ENCODE measurements at regions not wholly inside any gene's neighbourhood (a gene's known extent, or its start where the extent isn't known, plus 50 kb on each side); places are given as distances from the start of the nearest gene placed in this dataset.

- Mint-ChIP-seq H3K27ac (no peak overlapping the region), H3K27me3 (ENCODE audit: insufficient read depth) (no peaks in the 10 kb centered on the region), H3K36me3 (ENCODE audit: low read depth) (no peaks in the 10 kb centered on the region), H3K4me3 (no peak overlapping the region), H3K4me1 (ENCODE audit: low read depth) (no peaks in the 10 kb centered on the region), H3K9me3 (no peaks in the 10 kb centered on the region)
- DNase-seq (ENCODE audit: low spot score): no peak
- intact Hi-C loops (cut with micrococcal nuclease): no loop called here
Observed at GRCh38 chr1:81437213-81437612, 363.5 kb upstream of the ADGRL2 start.

GRCh38 chr1:81435175-81435574 is 365.6 kb upstream of the ADGRL2 start:
- intact Hi-C loops (cut with micrococcal nuclease): no loop called here
- no peak for DNase-seq (ENCODE audit: low spot score)

GRCh38 chr1:81433676-81434075 is 367.1 kb upstream of the ADGRL2 start:
- H3K27ac Mint-ChIP-seq: no peak overlapping the region
- H3K9me3 Mint-ChIP-seq: no peaks in the 10 kb centered on the region
- intact Hi-C loops (cut with micrococcal nuclease): no loop called here
- no peaks in the 10 kb centered on the region for H3K36me3 Mint-ChIP-seq (ENCODE audit: low read depth)
- no peaks in the 10 kb centered on the region for H3K27me3 Mint-ChIP-seq (ENCODE audit: insufficient read depth)
- H3K4me1 Mint-ChIP-seq (ENCODE audit: low read depth): no peaks in the 10 kb centered on the region
- DNase-seq (ENCODE audit: low spot score): no peak
- no peak overlapping the region for H3K4me3 Mint-ChIP-seq

More at GRCh38 chr1:81435175-81435574, 365.6 kb upstream of the ADGRL2 start:
- Mint-ChIP-seq H3K9me3 (no peaks in the 10 kb centered on the region), H3K27me3 (ENCODE audit: insufficient read depth) (no peaks in the 10 kb centered on the region), H3K4me1 (ENCODE audit: low read depth) (no peaks in the 10 kb centered on the region), H3K36me3 (ENCODE audit: low read depth) (no peaks in the 10 kb centered on the region), H3K4me3 (no peak overlapping the region), H3K27ac (no peak overlapping the region)

- Mint-ChIP-seq H3K27me3 (ENCODE audit: insufficient read depth) (no peaks in the 10 kb centered on the region), H3K27ac (no peak overlapping the region), H3K4me1 (ENCODE audit: low read depth) (no peaks in the 10 kb centered on the region), H3K4me3 (no peak overlapping the region), H3K36me3 (ENCODE audit: low read depth) (no peaks in the 10 kb centered on the region), H3K9me3 (no peaks in the 10 kb centered on the region)
- no peak for DNase-seq (ENCODE audit: low spot score)
- intact Hi-C loops (cut with micrococcal nuclease): no loop called here
Observed at GRCh38 chr1:81432654-81433109, 368.1 kb upstream of the ADGRL2 start.

GRCh38 chr1:81432059-81432458 is 368.7 kb upstream of the ADGRL2 start:
- Mint-ChIP-seq H3K27me3 (ENCODE audit: insufficient read depth) (no peaks in the 10 kb centered on the region), H3K27ac (no peak overlapping the region), H3K9me3 (no peaks in the 10 kb centered on the region), H3K4me1 (ENCODE audit: low read depth) (no peaks in the 10 kb centered on the region), H3K36me3 (ENCODE audit: low read depth) (no peaks in the 10 kb centered on the region), H3K4me3 (no peak overlapping the region)
- intact Hi-C loops (cut with micrococcal nuclease): no loop called here
- DNase-seq (ENCODE audit: low spot score): no peak

GRCh38 chr1:81431624-81432000 is 369.1 kb upstream of the ADGRL2 start:
- Mint-ChIP-seq H3K27ac (no peak overlapping the region), H3K27me3 (ENCODE audit: insufficient read depth) (no peaks in the 10 kb centered on the region), H3K36me3 (ENCODE audit: low read depth) (no peaks in the 10 kb centered on the region), H3K9me3 (no peaks in the 10 kb centered on the region), H3K4me3 (no peak overlapping the region), H3K4me1 (ENCODE audit: low read depth) (no peaks in the 10 kb centered on the region)
- no peak for DNase-seq (ENCODE audit: low spot score)
- intact Hi-C loops (cut with micrococcal nuclease): no loop called here

GRCh38 chr1:81430955-81431623 is 369.6 kb upstream of the ADGRL2 start:
- DNase-seq (ENCODE audit: low spot score): no peak
- H3K4me3 Mint-ChIP-seq: no peak overlapping the region
- H3K36me3 Mint-ChIP-seq (ENCODE audit: low read depth): no peaks in the 10 kb centered on the region
- intact Hi-C loops (cut with micrococcal nuclease): no loop called here
- H3K27ac Mint-ChIP-seq: no peak overlapping the region
- no peaks in the 10 kb centered on the region for H3K9me3 Mint-ChIP-seq
- H3K27me3 Mint-ChIP-seq (ENCODE audit: insufficient read depth): no peaks in the 10 kb centered on the region
- H3K4me1 Mint-ChIP-seq (ENCODE audit: low read depth): no peaks in the 10 kb centered on the region

GRCh38 chr1:81430236-81430938 is 370.3 kb upstream of the ADGRL2 start:
- intact Hi-C loops (cut with micrococcal nuclease): no loop called here
- Mint-ChIP-seq H3K36me3 (ENCODE audit: low read depth) (no peaks in the 10 kb centered on the region), H3K27me3 (ENCODE audit: insufficient read depth) (no peaks in the 10 kb centered on the region)

GRCh38 chr1:81428998-81429397 is 371.7 kb upstream of the ADGRL2 start:
- Mint-ChIP-seq H3K36me3 (ENCODE audit: low read depth) (no peaks in the 10 kb centered on the region), H3K4me3 (no peak overlapping the region), H3K27ac (no peak overlapping the region), H3K9me3 (no peaks in the 10 kb centered on the region), H3K4me1 (ENCODE audit: low read depth) (no peaks in the 10 kb centered on the region), H3K27me3 (ENCODE audit: insufficient read depth) (no peaks in the 10 kb centered on the region)
- intact Hi-C loops (cut with micrococcal nuclease): no loop called here
- no peak for DNase-seq (ENCODE audit: low spot score)

More at GRCh38 chr1:81430236-81430938, 370.3 kb upstream of the ADGRL2 start:
- no peak overlapping the region for H3K4me3 Mint-ChIP-seq
- H3K27ac Mint-ChIP-seq: no peak overlapping the region
- no peaks in the 10 kb centered on the region for H3K4me1 Mint-ChIP-seq (ENCODE audit: low read depth)
- no peak for DNase-seq (ENCODE audit: low spot score)
- no peaks in the 10 kb centered on the region for H3K9me3 Mint-ChIP-seq

- H3K27ac Mint-ChIP-seq: no peak overlapping the region
- no peak overlapping the region for H3K4me3 Mint-ChIP-seq
- no peaks in the 10 kb centered on the region for H3K4me1 Mint-ChIP-seq (ENCODE audit: low read depth)
- no peaks in the 10 kb centered on the region for H3K36me3 Mint-ChIP-seq (ENCODE audit: low read depth)
- no peaks in the 10 kb centered on the region for H3K27me3 Mint-ChIP-seq (ENCODE audit: insufficient read depth)
- intact Hi-C loops (cut with micrococcal nuclease): no loop called here
- no peak for DNase-seq (ENCODE audit: low spot score)
- H3K9me3 Mint-ChIP-seq: no peaks in the 10 kb centered on the region
Observed at GRCh38 chr1:81424816-81425215, 375.9 kb upstream of the ADGRL2 start.

GRCh38 chr1:81424061-81424460 is 376.7 kb upstream of the ADGRL2 start:
- no peak overlapping the region for H3K4me3 Mint-ChIP-seq
- no peak overlapping the region for H3K27ac Mint-ChIP-seq
- no peaks in the 10 kb centered on the region for H3K9me3 Mint-ChIP-seq
- intact Hi-C loops (cut with micrococcal nuclease): no loop called here
- no peak for DNase-seq (ENCODE audit: low spot score)
- no peaks in the 10 kb centered on the region for H3K36me3 Mint-ChIP-seq (ENCODE audit: low read depth)
- H3K4me1 Mint-ChIP-seq (ENCODE audit: low read depth): no peaks in the 10 kb centered on the region
- no peaks in the 10 kb centered on the region for H3K27me3 Mint-ChIP-seq (ENCODE audit: insufficient read depth)

GRCh38 chr1:81420760-81421159 is 380.0 kb upstream of the ADGRL2 start:
- no peak overlapping the region for H3K4me3 Mint-ChIP-seq
- no peaks in the 10 kb centered on the region for H3K9me3 Mint-ChIP-seq
- H3K4me1 Mint-ChIP-seq (ENCODE audit: low read depth): no peaks in the 10 kb centered on the region
- DNase-seq (ENCODE audit: low spot score): no peak
- intact Hi-C loops (cut with micrococcal nuclease): no loop called here
- no peaks in the 10 kb centered on the region for H3K36me3 Mint-ChIP-seq (ENCODE audit: low read depth)
- no peak overlapping the region for H3K27ac Mint-ChIP-seq
- no peaks in the 10 kb centered on the region for H3K27me3 Mint-ChIP-seq (ENCODE audit: insufficient read depth)

- Mint-ChIP-seq H3K9me3 (no peaks in the 10 kb centered on the region), H3K4me3 (no peak overlapping the region), H3K36me3 (ENCODE audit: low read depth) (no peaks in the 10 kb centered on the region), H3K27ac (no peak overlapping the region), H3K4me1 (ENCODE audit: low read depth) (no peaks in the 10 kb centered on the region), H3K27me3 (ENCODE audit: insufficient read depth) (no peaks in the 10 kb centered on the region)
- intact Hi-C loops (cut with micrococcal nuclease): no loop called here
- DNase-seq (ENCODE audit: low spot score): no peak
Observed at GRCh38 chr1:81414488-81415015, 386.2 kb upstream of the ADGRL2 start.

Data from activated T-helper 1 cell treated with anti-CD3 and anti-CD28 coated beads, Interleukin-12 subunit alpha, Interleukin-12 subunit beta, Interleukin-2, Interleukin-4 antibody, amounts not matched to agents 30 ng/mL and 10 ng/mL and 1 ng/mL, durations not matched to agents 14 hours and 24 hours and 36 hours (primary cell).